AG09319 (cell line): ENCODE measurements at regions not wholly inside any gene's neighbourhood (a gene's known extent, or its start where the extent isn't known, plus 50 kb on each side); places are given as distances from the start of the nearest gene placed in this dataset.
A peak's percentile ranks its signal among the peaks of the same experiment; 100 is the strongest.
"Not testable (repeated sequence)": the region's sequence is repeated elsewhere in the genome, so short reads cannot be mapped to it uniquely, and the experiment has no call there.

Experiments used
- DNase-seq: peaks from one replicate; pipeline ENCODE4 v3.0.0-alpha.2; 2010; ENCODE audit warnings: low read depth; ENCODE audit errors: extremely low read depth
- CTCF ChIP-seq: IDR thresholded peaks from 2 replicates; pipeline ENCODE4 v1.5.1; 2011; ENCODE audit warnings: low read depth, mild to moderate bottlenecking, inconsistent platforms, low read length, moderate library complexity

GRCh38 chr6:26857289-26857688 is 197.7 kb upstream of the ZNF322 start:
- not testable (repeated sequence) for DNase-seq

GRCh38 chr6:26859067-26859770 is 199.7 kb upstream of the ZNF322 start:
- DNase-seq = not testable (repeated sequence)

GRCh38 chr6:26859771-26860163 is 200.2 kb upstream of the ZNF322 start:
- DNase-seq = not testable (repeated sequence)

GRCh38 chr6:26861913-26862312 is 202.4 kb upstream of the ZNF322 start:
- DNase-seq = not testable (repeated sequence)

GRCh38 chr6:26863641-26864040 is 204.1 kb upstream of the ZNF322 start:
- not testable (repeated sequence) for DNase-seq

- not testable (repeated sequence) for DNase-seq
These were observed 239.2 kb upstream of the ZNF322 start for GRCh38 chr6:26898785-26899184.

GRCh38 chr6:26924206-26924605 is 264.7 kb upstream of the ZNF322 start:
- not testable (repeated sequence) for DNase-seq

- not testable (repeated sequence) for DNase-seq
These were observed 268.6 kb upstream of the ZNF322 start for GRCh38 chr6:26928190-26928589.

- not testable (repeated sequence) for DNase-seq
These were observed 277.7 kb upstream of the ZNF322 start for GRCh38 chr6:26937258-26937657.

GRCh38 chr6:26951211-26951610 is 291.7 kb upstream of the ZNF322 start:
- DNase-seq = not testable (repeated sequence)

- peak; percentile 8 for DNase-seq
These were observed 291.4 kb upstream of the PRSS16 start for GRCh38 chr6:26956078-26956600.

GRCh38 chr6:26956601-26957184 is 290.8 kb upstream of the PRSS16 start:
- peak; percentile 25 for DNase-seq
- TF ChIP-seq CTCF = peak; percentile 38

GRCh38 chr6:26957399-26958127 is 289.9 kb upstream of the PRSS16 start:
- DNase-seq = not testable (repeated sequence)

GRCh38 chr6:26961236-26961635 is 286.3 kb upstream of the PRSS16 start:
- DNase-seq = not testable (repeated sequence)

- DNase-seq = no peak
- no peak for TF ChIP-seq CTCF
These were observed 245.1 kb upstream of the PRSS16 start for GRCh38 chr6:27002447-27002846.
